ENCODE measurements at regions not wholly inside any gene's neighbourhood (a gene's known extent, or its start where the extent isn't known, plus 50 kb on each side); places are given as distances from the start of the nearest gene placed in this dataset.
"Not testable (repeated sequence)": the region's sequence is repeated elsewhere in the genome, so short reads cannot be mapped to it uniquely, and the experiment has no call there.

- DNase-seq, result no peak
Observed at GRCh38 chr6:84862843-84863242, 98.4 kb upstream of the TBX18 start.

- DNase-seq, result no peak
Observed at GRCh38 chr6:84860920-84861319, 96.5 kb upstream of the TBX18 start.

- no peak for DNase-seq
Observed at GRCh38 chr6:84860509-84860908, 96.1 kb upstream of the TBX18 start.

DNA sequence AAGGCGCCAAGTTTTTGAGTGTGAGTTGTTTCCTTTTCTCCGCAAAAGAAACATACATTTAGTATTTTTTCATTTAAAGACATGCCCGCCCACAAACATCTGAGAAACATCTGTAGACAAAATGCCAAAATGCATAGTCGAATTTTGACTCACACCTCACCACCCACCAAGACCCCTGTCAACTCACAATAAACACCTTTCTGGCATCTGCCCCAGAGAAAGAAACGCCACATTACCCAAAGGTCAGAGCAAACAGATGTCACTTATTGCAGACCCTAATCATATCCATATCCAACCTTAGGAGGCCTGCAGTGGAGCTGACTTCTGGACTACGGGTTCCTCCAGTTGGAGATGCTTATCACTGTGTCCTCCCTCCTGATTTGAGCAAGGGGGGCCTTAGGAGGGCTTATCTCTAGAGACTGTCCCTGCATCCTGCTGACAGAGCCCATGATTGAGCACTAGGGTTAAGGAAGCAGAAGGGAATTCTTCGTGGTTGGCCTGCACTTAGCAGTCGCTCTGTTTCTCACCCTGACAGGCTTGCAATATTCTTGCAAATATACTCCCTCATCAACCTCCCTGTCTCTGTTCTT lies 90.5 kb upstream of the TBX18 start:
- DNase-seq, result no peak

DNA sequence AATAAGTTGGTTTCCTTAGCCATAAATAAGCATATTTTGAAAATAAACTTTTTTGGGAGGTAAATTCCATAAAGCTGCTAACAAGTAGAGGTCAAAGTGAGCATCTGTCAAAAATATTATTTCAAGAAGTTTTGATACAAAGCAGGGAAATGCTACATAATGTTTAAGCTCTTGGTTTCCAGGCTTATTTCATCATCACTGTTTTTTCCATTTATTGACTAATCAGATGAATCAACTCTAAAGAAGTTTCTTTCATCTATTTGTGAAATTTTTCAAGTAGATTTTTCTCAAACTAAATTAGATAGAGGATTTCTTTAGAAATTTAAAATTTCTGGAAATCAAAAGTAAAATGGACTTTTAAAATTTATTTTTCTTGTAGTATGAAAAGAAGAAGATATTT lies 89.5 kb upstream of the TBX18 start:
- no peak for DNase-seq

GRCh38 chr6:84848960-84849359 lies 84.6 kb upstream of the TBX18 start:
- DNase-seq, result no peak

GRCh38 chr6:84847390-84848160 lies 83.2 kb upstream of the TBX18 start:
- no peak for DNase-seq

DNA sequence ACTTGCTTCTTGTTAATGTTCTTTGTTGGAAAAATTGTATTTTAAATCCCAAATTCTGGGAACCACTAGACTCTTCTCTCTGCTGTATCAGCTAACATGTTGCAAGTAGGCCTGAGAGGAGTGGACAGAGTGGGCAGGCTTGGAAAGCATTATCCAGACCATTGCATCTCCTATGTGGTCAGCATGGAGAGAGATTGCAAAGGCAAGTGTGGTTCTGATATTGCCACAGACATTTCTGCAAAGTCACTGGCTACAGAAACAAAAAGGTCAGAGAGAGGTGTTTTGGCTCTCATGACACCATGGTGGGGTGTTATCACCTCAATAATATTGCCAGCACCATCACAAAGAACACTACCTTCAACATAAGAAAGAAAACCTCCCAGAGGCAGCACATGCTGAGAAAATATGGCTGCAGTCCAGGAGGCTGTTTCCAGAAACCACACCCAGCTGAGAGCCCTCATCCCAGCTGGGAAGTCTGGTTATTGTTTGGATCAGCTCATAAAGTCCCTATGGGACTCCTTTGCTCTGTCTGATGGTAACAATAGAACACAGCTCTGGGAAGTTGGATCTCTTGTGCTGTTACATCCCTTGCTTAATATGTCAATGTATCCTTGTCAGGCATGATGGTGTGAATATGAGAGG lies 78.2 kb upstream of the TBX18 start:
- DNase-seq, result no peak

DNA sequence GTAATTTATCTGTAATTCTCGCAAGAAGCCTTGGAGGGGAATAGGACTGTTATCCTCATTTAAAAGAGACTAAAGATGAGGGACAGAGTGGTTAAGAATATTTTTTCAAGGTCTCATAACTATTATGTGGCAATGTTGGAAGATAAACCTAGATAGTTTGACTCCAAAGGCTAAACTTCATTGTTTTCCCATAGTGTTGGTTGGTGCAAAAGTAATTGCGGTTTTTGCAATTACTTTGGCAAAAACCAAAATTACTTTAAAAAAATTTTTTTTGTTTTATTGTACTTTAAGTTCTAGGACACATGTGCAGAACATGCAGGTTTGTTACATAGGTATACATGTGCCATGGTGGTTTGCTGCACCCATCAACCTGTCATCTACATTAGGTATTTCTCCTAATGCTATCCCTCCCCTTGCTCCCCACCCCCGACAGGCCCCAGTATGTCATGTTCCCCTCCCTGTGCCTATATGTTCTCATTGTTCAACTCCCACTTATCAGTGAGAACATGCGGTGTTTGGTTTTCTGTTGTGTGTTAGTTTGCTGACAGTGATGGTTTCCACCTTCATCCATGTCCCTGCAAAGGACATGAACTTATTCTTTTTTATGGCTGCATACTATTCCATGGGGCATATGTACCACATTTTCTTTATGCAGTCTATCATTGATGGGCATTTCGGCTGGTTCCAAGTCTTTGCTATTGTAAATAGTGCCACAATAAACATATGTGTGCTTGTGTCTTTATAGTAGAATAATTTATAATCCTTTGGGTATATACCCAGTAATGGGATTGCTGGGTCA lies 72.9 kb upstream of the TBX18 start:
- DNase-seq, result not testable (repeated sequence)

DNA sequence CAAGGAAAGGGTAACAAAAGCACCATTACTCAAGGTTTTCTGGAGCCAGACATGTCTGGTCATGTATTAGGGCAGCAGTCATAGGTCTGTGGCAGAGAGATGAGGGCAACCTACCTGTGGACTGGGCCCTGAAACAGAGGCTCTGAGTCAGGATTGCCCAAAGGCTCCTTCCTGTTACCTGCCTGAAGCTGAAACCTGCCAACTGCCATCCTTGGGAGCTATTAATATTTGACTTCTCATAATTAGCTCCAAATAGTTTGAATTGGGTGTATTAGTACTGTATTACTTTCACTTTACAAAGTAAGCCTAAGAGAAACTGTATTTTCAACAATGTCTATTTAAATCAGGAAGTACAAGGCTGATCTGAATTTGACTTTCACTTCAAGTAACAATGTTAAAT lies 72.0 kb upstream of the TBX18 start:
- DNase-seq, result no peak

- DNase-seq, result no peak
Observed at GRCh38 chr6:84835340-84835739, 70.9 kb upstream of the TBX18 start.

- DNase-seq, result not testable (repeated sequence)
Observed at GRCh38 chr6:84831924-84832323, 67.5 kb upstream of the TBX18 start.

GRCh38 chr6:84825461-84825860 lies 61.1 kb upstream of the TBX18 start:
- no peak for DNase-seq

- DNase-seq, result not testable (repeated sequence)
Observed at GRCh38 chr6:84821314-84821713, 56.9 kb upstream of the TBX18 start.

GRCh38 chr6:84816741-84817140 lies 52.3 kb upstream of the TBX18 start:
- DNase-seq, result no peak

DNA sequence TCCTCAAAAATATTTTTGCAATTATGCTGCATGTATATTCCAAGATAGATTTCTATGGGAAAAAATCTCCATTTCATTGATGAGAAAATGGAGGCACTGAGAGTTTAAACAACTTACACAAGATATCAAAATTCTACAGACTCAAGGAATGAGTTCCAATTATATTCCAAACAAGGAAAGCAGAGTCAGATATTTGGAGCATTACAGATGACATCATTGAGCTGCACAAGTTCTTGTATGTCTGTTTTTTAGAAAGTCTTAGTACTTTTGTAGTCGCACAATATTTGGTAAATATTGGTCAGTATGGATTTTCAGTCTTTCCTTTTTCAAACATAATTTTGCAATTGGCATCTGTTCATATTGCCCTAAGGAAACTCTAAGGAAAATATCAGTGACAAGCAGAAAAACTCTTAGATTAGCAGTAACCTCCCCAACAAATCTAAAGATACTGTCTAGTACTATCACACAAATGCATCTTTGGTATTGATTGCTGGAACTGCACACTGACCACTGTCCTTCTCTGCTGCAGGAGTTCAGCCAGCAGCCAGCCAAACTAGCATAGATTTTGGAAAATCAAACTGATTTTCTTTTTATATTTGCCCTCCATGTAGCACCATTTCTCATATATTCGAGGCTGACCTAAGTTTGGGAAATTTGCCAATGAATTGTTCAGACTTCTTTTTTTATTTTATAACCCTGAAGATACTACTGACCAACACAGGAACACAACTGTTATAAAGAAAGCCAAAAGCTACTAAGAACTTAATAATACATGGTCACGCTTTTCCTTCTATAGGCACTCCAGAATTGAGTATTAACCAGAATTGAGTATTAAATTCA lies 51.7 kb upstream of the TBX18 start:
- DNase-seq, result no peak

Data from activated CD4-positive, alpha-beta T cell treated with anti-CD3 and anti-CD28 coated beads, Interleukin-2, amount 50 U/mL, for 4 hours (primary cell).